OCI-LY7 (cell line): ENCODE measurements at regions not wholly inside any gene's neighbourhood (a gene's known extent, or its start where the extent isn't known, plus 50 kb on each side); places are given as distances from the start of the nearest gene placed in this dataset.

Experiments
- BruUV-seq: library from RNA; stranded (reverse); fragments of 400-500 nt; replicated peaks from 2 replicates; lab custom pipeline; 2021; lab: Mats Ljungman, UMichigan
- CTCF ChIA-PET: fragments of 300-600 bp; sonication (Branson Sonifier 250); formaldehyde crosslinking; loops from one replicate; lab custom pipeline; 2022; ENCODE audit warnings: antibody characterized with exemption; ENCODE audit not compliant: unreplicated experiment; lab: Charles Lee
- POLR2A ChIA-PET: fragments of 300-600 bp; sonication (Branson Sonifier 250); formaldehyde crosslinking; loops from one replicate; lab custom pipeline; 2022; ENCODE audit warnings: antibody characterized with exemption; lab: Charles Lee
- DNase-seq: peaks from one replicate; pipeline ENCODE4 v3.0.0-alpha.2; 2015; ENCODE audit warnings: low spot score
- H2AFZ ChIP-seq: fragments of 200-600 bp; sonication (generic), shearing (Covaris generic); 2 replicates; pipeline ENCODE4 v1.6.1; 2014; ENCODE audit warnings: mild to moderate bottlenecking, antibody characterized with exemption, low read length, moderate library complexity
- H3K27ac ChIP-seq: fragments of 200-600 bp; sonication (generic); 2 replicates; pipeline ENCODE4 v1.5.1; 2014; ENCODE audit warnings: mixed run types, low read depth, mild to moderate bottlenecking, moderate library complexity, low read length, inconsistent platforms; ENCODE audit not compliant: poor library complexity, severe bottlenecking
- H3K36me3 ChIP-seq: fragments of 200-600 bp; sonication (generic); 2 replicates; pipeline ENCODE4 v1.6.1; 2014; ENCODE audit warnings: mild to moderate bottlenecking, antibody characterized with exemption, low read length, moderate library complexity, mixed read lengths; ENCODE audit not compliant: insufficient read depth
- H3K4me1 ChIP-seq: fragments of 200-600 bp; sonication (generic); 2 replicates; pipeline ENCODE4 v1.5.1; 2014; ENCODE audit warnings: mild to moderate bottlenecking, low read length; ENCODE audit not compliant: insufficient read depth, poor library complexity, severe bottlenecking
- H3K4me2 ChIP-seq: fragments of 200-600 bp; sonication (generic); 2 replicates; pipeline ENCODE4 v1.6.1; 2014; ENCODE audit warnings: mild to moderate bottlenecking, low read length
- H3K4me3 ChIP-seq: fragments of 200-600 bp; sonication (generic); 2 replicates; pipeline ENCODE4 v1.5.1; 2014; ENCODE audit warnings: mild to moderate bottlenecking, low read depth, low read length; ENCODE audit not compliant: poor library complexity, severe bottlenecking
- H3K79me2 ChIP-seq: fragments of 200-600 bp; sonication (generic); 2 replicates; pipeline ENCODE4 v1.6.1; 2016; ENCODE audit warnings: low read depth, mild to moderate bottlenecking, low read length, moderate library complexity, mixed read lengths; ENCODE audit not compliant: insufficient read depth
- H3K9me2 ChIP-seq: fragments of 200-600 bp; sonication (generic); 2 replicates; pipeline ENCODE4 v1.6.1; 2016; ENCODE audit warnings: mild to moderate bottlenecking, low read length, mixed read lengths; ENCODE audit not compliant: insufficient read depth
- H3K9me3 ChIP-seq: fragments of 200-600 bp; sonication (generic); 2 replicates; pipeline ENCODE4 v1.6.1; 2014; ENCODE audit warnings: mild to moderate bottlenecking, mixed run types, low read length, mixed read lengths
- H4K20me1 ChIP-seq: fragments of 200-600 bp; sonication (generic); 2 replicates; pipeline ENCODE4 v1.6.1; 2014; ENCODE audit warnings: mild to moderate bottlenecking, antibody characterized with exemption, low read length, moderate library complexity, mixed read lengths; ENCODE audit not compliant: insufficient read depth
- CTCF ChIP-seq: fragments of 200-600 bp; sonication (generic); conservative IDR thresholded peaks from 2 replicates; pipeline ENCODE4 v1.5.1; 2014; ENCODE audit warnings: mild to moderate bottlenecking, antibody characterized with exemption, low read length, moderate library complexity, mixed read lengths
- EZH2phosphoT487 ChIP-seq: fragments of 200-600 bp; sonication (generic); IDR thresholded peaks from 2 replicates; pipeline ENCODE4 v1.6.1; 2018; ENCODE audit warnings: low read depth, borderline replicate concordance, mild to moderate bottlenecking, mixed run types, antibody characterized with exemption, low read length, moderate library complexity, mixed read lengths
- intact Hi-C: fragments of 100-400 bp; cut with micrococcal nuclease; formaldehyde crosslinking; loops from one replicate; pipeline ENCODE4 v1.10.0; 2022; ENCODE audit not compliant: unreplicated experiment

GRCh38 chr15:35701402-35702046 is 155.6 kb upstream of the DPH6 start:
- H3K27ac ChIP-seq, result no peak overlapping the region
- no peaks in the 10 kb centered on the region for H4K20me1 ChIP-seq
- no peaks in the 10 kb centered on the region for H3K9me3 ChIP-seq
- ChIA-PET CTCF (no interaction called here), POLR2A (no interaction called here)
- no peaks in the 10 kb centered on the region; the same call in 1 of the 2 replicates for H3K9me2 ChIP-seq
- H3K4me3 ChIP-seq, result no peak overlapping the region
- intact Hi-C loops, result no loop called here
- no peak overlapping the region for H2AFZ ChIP-seq
- H3K36me3 ChIP-seq, result no peaks in the 10 kb centered on the region
- no peaks in the 10 kb centered on the region for H3K79me2 ChIP-seq
- no peak for TF ChIP-seq EZH2phosphoT487
- TF ChIP-seq CTCF, result no peak
- H3K4me2 ChIP-seq, result no peak overlapping the region
- no TSS peak for BruUV-seq
- no peak for DNase-seq
- H3K4me1 ChIP-seq, result no peaks in the 10 kb centered on the region

DNA sequence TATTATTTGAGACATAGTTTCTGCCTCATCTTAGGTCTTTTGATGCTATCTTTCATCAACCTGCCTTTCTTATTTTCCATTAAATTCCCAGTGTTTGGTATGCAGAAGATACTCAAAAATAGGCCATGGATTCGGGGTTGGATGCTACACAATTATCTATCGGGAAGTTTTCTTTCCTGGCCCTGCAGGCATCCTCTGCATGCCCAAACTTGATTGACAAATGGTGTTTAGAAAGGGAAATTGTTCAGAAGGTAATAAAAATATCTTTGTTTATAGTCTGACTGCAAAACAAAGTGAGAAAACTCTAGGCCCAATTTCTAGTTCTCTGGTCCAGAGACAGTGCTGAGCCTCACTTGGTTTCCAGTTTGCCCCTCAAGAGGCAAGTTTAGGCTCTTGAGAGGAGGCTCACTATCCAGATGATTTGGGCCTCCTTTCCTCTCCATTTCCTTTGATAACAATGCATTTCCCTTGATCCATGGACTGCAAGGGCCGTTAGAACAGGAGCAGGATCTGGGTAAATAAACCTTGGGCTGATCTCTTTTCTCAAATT is 157.1 kb upstream of the DPH6 start:
- Histone ChIP-seq H3K36me3 (no peaks in the 10 kb centered on the region), H4K20me1 (no peaks in the 10 kb centered on the region), H2AFZ (no peak overlapping the region), H3K79me2 (no peaks in the 10 kb centered on the region), H3K9me3 (no peaks in the 10 kb centered on the region), H3K9me2 (no peaks in the 10 kb centered on the region; the same call in 1 of the 2 replicates), H3K4me3 (no peak overlapping the region), H3K4me2 (no peak overlapping the region), H3K27ac (no peak overlapping the region), H3K4me1 (no peaks in the 10 kb centered on the region)
- CTCF ChIA-PET, result no interaction called here
- no TSS peak for BruUV-seq
- intact Hi-C loops, result no loop called here
- DNase-seq, result no peak
- POLR2A ChIA-PET, result no interaction called here
- TF ChIP-seq EZH2phosphoT487 (no peak), CTCF (no peak)
